SK-N-SH (cell line): ENCODE measurements at regions not wholly inside any gene's neighbourhood (a gene's known extent, or its start where the extent isn't known, plus 50 kb on each side); places are given as distances from the start of the nearest gene placed in this dataset.

Experiments
- CTCF ChIA-PET: fragments of 300-600, 350-600 bp; formaldehyde crosslinking; extraction: SDS; loops from one replicate; lab custom pipeline; 2021; lab: Yijun Ruan, JAX
- POLR2A ChIA-PET: fragments of 350-600 bp; sonication (Branson Sonifier 250); formaldehyde crosslinking; extraction: SDS; loops from one replicate; lab custom pipeline; 2020; ENCODE audit warnings: antibody characterized with exemption, inconsistent platforms; lab: Yijun Ruan, JAX
- DNase-seq: peaks from one replicate; pipeline ENCODE4 v3.0.0; 2012
- H2AFZ ChIP-seq: fragments of 200-600 bp; sonication (generic); 2 replicates; pipeline ENCODE4 v1.8.1; 2016; ENCODE audit warnings: antibody characterized with exemption, mild to moderate bottlenecking, low read depth
- H3F3A ChIP-seq: fragments of 200-600 bp; sonication (generic); replicated peaks from 2 replicates; pipeline ENCODE3; 2016; ENCODE audit warnings: antibody characterized with exemption, mild to moderate bottlenecking; ENCODE audit not compliant: insufficient read depth
- H3K27ac ChIP-seq, 2 experiments: fragments of 200-500 bp in 1 of 2; fragments of 200-600 bp in 1 of 2; sonication (Bioruptor generic) in 1 of 2; sonication (generic), shearing (Covaris generic) in 1 of 2; 2 replicates each; pipeline versions ENCODE4 v1.5.1 to v1.6.1; 2014 to 2016; ENCODE audit warnings: low read depth in 2 of 2, inconsistent platforms in 1 of 2, low read length in 1 of 2, mild to moderate bottlenecking in 1 of 2, mixed read lengths in 1 of 2
- H3K27me3 ChIP-seq: fragments of 200-600 bp; sonication (generic), shearing (Covaris generic); 2 replicates; pipeline ENCODE4 v1.6.1; 2016; ENCODE audit warnings: mixed run types; ENCODE audit not compliant: insufficient read depth
- H3K36me3 ChIP-seq, 2 experiments: fragments of 200-500 bp in 1 of 2; fragments of 200-600 bp in 1 of 2; sonication (Bioruptor generic) in 1 of 2; sonication (generic) in 1 of 2; replicated peaks in 1 of 2; 2 replicates each; pipeline versions ENCODE3 to v1.5.1; 2014 to 2016; ENCODE audit warnings: low read length in 1 of 2, mild to moderate bottlenecking in 1 of 2; ENCODE audit not compliant: insufficient read depth in 2 of 2, control insufficient read depth in 1 of 2
- H3K4me1 ChIP-seq, 2 experiments: fragments of 200-500 bp in 1 of 2; fragments of 200-600 bp in 1 of 2; sonication (Bioruptor generic) in 1 of 2; sonication (generic), shearing (Covaris generic) in 1 of 2; 2 replicates each; pipeline versions ENCODE4 v1.5.1 to v1.6.1; 2014 to 2016; ENCODE audit warnings: low read depth in 1 of 2, low read length in 1 of 2, mixed run types in 1 of 2; ENCODE audit not compliant: insufficient read depth in 2 of 2, control insufficient read depth in 1 of 2
- H3K4me2 ChIP-seq: fragments of 200-600 bp; sonication (generic), shearing (Covaris generic); 2 replicates; pipeline ENCODE4 v1.6.1; 2017; ENCODE audit warnings: mixed run types
- H3K4me3 ChIP-seq, 2 experiments: fragments of 200-500 bp in 1 of 2; fragments of 200-600 bp in 1 of 2; sonication (Bioruptor generic) in 1 of 2; sonication (generic), shearing (Covaris generic) in 1 of 2; 2 replicates each; pipeline versions ENCODE4 v1.5.1 to v1.8.1; 2014 to 2016; ENCODE audit warnings: low read depth in 2 of 2, inconsistent platforms in 1 of 2, low read length in 1 of 2, mild to moderate bottlenecking in 1 of 2, mixed read lengths in 1 of 2, moderate library complexity in 1 of 2
- H3K79me2 ChIP-seq: fragments of 200-600 bp; sonication (generic); 2 replicates; pipeline ENCODE4 v1.8.1; 2017; ENCODE audit warnings: mild to moderate bottlenecking; ENCODE audit not compliant: insufficient read depth
- H3K9ac ChIP-seq: fragments of 200-600 bp; sonication (generic); 2 replicates; pipeline ENCODE4 v1.6.1; 2017; ENCODE audit warnings: mixed run types
- H3K9me2 ChIP-seq: fragments of 200-600 bp; sonication (generic); 2 replicates; pipeline ENCODE4 v1.6.1; 2017; ENCODE audit warnings: mixed run types
- H3K9me3 ChIP-seq: fragments of 200-600 bp; sonication (generic); 2 replicates; pipeline ENCODE4 v1.6.1; 2017; ENCODE audit warnings: mixed run types, mild to moderate bottlenecking, moderate library complexity
- H4K20me1 ChIP-seq: fragments of 200-600 bp; sonication (generic); 2 replicates; pipeline ENCODE4 v1.6.1; 2017; ENCODE audit warnings: mild to moderate bottlenecking, mixed run types; ENCODE audit not compliant: insufficient read depth
- CTCF ChIP-seq: fragments of 200-600 bp; sonication (generic); IDR thresholded peaks from 2 replicates; pipeline ENCODE4 v1.6.1; 2017; ENCODE audit warnings: antibody characterized with exemption, mild to moderate bottlenecking, moderate library complexity
- FOXM1 ChIP-seq: IDR thresholded peaks from 2 replicates; pipeline ENCODE4 v1.4.0; 2012; ENCODE audit warnings: low read depth, mild to moderate bottlenecking
- GATA2 ChIP-seq: sonication (generic); formaldehyde crosslinking; IDR thresholded peaks from 2 replicates; pipeline ENCODE4 v1.5.0; 2020; ENCODE audit warnings: mild to moderate bottlenecking, missing genetic modification reagents
- MXI1 ChIP-seq: IDR thresholded peaks from 2 replicates; pipeline ENCODE4 v1.6.1; 2012; ENCODE audit warnings: mild to moderate bottlenecking, low read depth, low read length, improper control_type of control experiment
- NFIC ChIP-seq: IDR thresholded peaks from 2 replicates; pipeline ENCODE4 v1.4.0; 2012; ENCODE audit warnings: borderline replicate concordance
- NRF1 ChIP-seq: IDR thresholded peaks from 2 replicates; pipeline ENCODE4 v1.6.1; 2012; ENCODE audit warnings: low read depth, mild to moderate bottlenecking, low read length
- RFX5 ChIP-seq: IDR thresholded peaks from 2 replicates; pipeline ENCODE4 v1.6.1; 2012; ENCODE audit warnings: mild to moderate bottlenecking, improper control_type of control experiment, low read length
- RXRA ChIP-seq: IDR thresholded peaks from 2 replicates; pipeline ENCODE4 v1.4.0; 2012; ENCODE audit warnings: low read depth, mild to moderate bottlenecking, borderline replicate concordance
- TAF1 ChIP-seq: IDR thresholded peaks from 2 replicates; pipeline ENCODE4 v1.6.1; 2012; ENCODE audit warnings: low read depth, mild to moderate bottlenecking, low read length, moderate library complexity, borderline replicate concordance
- TCF12 ChIP-seq: IDR thresholded peaks from 2 replicates; pipeline ENCODE4 v1.4.0; 2012
- TEAD4 ChIP-seq: IDR thresholded peaks from 2 replicates; pipeline ENCODE4 v1.4.0; 2012; ENCODE audit warnings: mild to moderate bottlenecking, borderline replicate concordance; ENCODE audit not compliant: insufficient read depth
- YY1 ChIP-seq: IDR thresholded peaks from 2 replicates; pipeline ENCODE4 v1.4.0; 2012; ENCODE audit warnings: low read depth, mild to moderate bottlenecking
- TF ChIP-seq, protein P1 (sequence below): IDR thresholded peaks from 2 replicates; pipeline ENCODE4 v1.4.0; 2012; ENCODE audit warnings: low read depth, borderline replicate concordance
- TF ChIP-seq, protein P2 (sequence below): fragments of 150-350 bp; IDR thresholded peaks from 2 replicates; pipeline ENCODE4 v1.6.1; 2017; ENCODE audit warnings: antibody characterized with exemption, low read length, low read depth, borderline replicate concordance
- TF ChIP-seq, protein P3 (sequence below): IDR thresholded peaks from 2 replicates; pipeline ENCODE4 v1.4.0; 2012; ENCODE audit warnings: low read depth
- TF ChIP-seq, protein P4 (sequence below): IDR thresholded peaks from 2 replicates; pipeline ENCODE4 v1.4.0; 2012; ENCODE audit warnings: low read depth, borderline replicate concordance

DNA sequence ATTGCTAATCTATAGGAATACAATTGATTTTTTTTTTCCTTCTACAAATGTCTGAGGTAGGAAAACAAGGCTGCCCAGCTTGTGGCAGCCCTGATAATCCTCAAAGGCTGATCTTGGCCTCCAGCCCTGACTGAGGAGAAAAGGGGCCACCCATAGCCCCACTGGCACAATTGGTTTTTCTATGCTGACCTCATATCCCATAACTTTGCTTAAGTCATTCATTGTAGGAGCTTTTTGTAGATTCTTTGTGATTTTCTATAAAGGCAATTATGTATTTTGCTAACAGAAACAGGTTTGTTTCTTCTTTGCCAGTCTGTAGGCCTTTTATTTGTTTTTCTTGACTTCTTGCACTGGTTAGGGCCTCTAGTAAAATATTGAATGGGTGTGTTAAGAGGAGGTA is 80.2 kb upstream of the C15orf39 start:
- CTCF ChIA-PET, result interaction anchor here (1.6 kb wide), 1 partner anchor 92 kb away, joined by 3 read pairs; no protein-coding TSS in a partner anchor
- TF ChIP-seq, protein P1, sequence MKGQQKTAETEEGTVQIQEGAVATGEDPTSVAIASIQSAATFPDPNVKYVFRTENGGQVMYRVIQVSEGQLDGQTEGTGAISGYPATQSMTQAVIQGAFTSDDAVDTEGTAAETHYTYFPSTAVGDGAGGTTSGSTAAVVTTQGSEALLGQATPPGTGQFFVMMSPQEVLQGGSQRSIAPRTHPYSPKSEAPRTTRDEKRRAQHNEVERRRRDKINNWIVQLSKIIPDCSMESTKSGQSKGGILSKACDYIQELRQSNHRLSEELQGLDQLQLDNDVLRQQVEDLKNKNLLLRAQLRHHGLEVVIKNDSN, result no peak
- TF ChIP-seq YY1, result no peak
- no peak for TF ChIP-seq RFX5
- TF ChIP-seq MXI1, result no peak
- no peak for TF ChIP-seq FOXM1
- TF ChIP-seq RXRA, result no peak
- no peak for TF ChIP-seq NFIC
- TF ChIP-seq, protein P2, sequence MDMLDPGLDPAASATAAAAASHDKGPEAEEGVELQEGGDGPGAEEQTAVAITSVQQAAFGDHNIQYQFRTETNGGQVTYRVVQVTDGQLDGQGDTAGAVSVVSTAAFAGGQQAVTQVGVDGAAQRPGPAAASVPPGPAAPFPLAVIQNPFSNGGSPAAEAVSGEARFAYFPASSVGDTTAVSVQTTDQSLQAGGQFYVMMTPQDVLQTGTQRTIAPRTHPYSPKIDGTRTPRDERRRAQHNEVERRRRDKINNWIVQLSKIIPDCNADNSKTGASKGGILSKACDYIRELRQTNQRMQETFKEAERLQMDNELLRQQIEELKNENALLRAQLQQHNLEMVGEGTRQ, result no peak
- TF ChIP-seq, protein P3, sequence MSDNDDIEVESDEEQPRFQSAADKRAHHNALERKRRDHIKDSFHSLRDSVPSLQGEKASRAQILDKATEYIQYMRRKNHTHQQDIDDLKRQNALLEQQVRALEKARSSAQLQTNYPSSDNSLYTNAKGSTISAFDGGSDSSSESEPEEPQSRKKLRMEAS, result no peak
- no peak for TF ChIP-seq NRF1
- no peak for TF ChIP-seq TAF1
- TF ChIP-seq TEAD4, result no peak
- no peak for TF ChIP-seq TCF12
- TF ChIP-seq, protein P4, sequence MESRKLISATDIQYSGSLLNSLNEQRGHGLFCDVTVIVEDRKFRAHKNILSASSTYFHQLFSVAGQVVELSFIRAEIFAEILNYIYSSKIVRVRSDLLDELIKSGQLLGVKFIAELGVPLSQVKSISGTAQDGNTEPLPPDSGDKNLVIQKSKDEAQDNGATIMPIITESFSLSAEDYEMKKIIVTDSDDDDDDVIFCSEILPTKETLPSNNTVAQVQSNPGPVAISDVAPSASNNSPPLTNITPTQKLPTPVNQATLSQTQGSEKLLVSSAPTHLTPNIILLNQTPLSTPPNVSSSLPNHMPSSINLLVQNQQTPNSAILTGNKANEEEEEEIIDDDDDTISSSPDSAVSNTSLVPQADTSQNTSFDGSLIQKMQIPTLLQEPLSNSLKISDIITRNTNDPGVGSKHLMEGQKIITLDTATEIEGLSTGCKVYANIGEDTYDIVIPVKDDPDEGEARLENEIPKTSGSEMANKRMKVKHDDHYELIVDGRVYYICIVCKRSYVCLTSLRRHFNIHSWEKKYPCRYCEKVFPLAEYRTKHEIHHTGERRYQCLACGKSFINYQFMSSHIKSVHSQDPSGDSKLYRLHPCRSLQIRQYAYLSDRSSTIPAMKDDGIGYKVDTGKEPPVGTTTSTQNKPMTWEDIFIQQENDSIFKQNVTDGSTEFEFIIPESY, result no peak
- no peak for TF ChIP-seq CTCF
- TF ChIP-seq GATA2 (CRISPR knock-in tag), result no peak
- TF ChIP-seq, all 33 proteins: peak for 0
- H3K9me2 ChIP-seq, result no peaks in the 10 kb centered on the region
- no peaks in the 10 kb centered on the region for H3K79me2 ChIP-seq
- H3K27me3 ChIP-seq, result no peaks in the 10 kb centered on the region
- H3K27ac ChIP-seq, result no peak overlapping the region
- H2AFZ ChIP-seq, result no peak overlapping the region
- H3F3A ChIP-seq, result no peaks in the 10 kb centered on the region
- DNase-seq, result no peak
- no peaks in the 10 kb centered on the region for H3K4me1 ChIP-seq
- H4K20me1 ChIP-seq, result no peaks in the 10 kb centered on the region
- H3K9ac ChIP-seq, result no peak overlapping the region
- H3K4me3 ChIP-seq, result no peak overlapping the region
- POLR2A ChIA-PET, result no interaction called here
- H3K36me3 ChIP-seq, result no peaks in the 10 kb centered on the region
- H3K4me2 ChIP-seq, result no peak overlapping the region
- peaks cover 8% of the 10 kb centered on the region; the same call in 1 of the 2 replicates for H3K9me3 ChIP-seq
